ENCODE measurements at regions not wholly inside any gene's neighbourhood (a gene's known extent, or its start where the extent isn't known, plus 50 kb on each side); places are given as distances from the start of the nearest gene placed in this dataset.

DNA sequence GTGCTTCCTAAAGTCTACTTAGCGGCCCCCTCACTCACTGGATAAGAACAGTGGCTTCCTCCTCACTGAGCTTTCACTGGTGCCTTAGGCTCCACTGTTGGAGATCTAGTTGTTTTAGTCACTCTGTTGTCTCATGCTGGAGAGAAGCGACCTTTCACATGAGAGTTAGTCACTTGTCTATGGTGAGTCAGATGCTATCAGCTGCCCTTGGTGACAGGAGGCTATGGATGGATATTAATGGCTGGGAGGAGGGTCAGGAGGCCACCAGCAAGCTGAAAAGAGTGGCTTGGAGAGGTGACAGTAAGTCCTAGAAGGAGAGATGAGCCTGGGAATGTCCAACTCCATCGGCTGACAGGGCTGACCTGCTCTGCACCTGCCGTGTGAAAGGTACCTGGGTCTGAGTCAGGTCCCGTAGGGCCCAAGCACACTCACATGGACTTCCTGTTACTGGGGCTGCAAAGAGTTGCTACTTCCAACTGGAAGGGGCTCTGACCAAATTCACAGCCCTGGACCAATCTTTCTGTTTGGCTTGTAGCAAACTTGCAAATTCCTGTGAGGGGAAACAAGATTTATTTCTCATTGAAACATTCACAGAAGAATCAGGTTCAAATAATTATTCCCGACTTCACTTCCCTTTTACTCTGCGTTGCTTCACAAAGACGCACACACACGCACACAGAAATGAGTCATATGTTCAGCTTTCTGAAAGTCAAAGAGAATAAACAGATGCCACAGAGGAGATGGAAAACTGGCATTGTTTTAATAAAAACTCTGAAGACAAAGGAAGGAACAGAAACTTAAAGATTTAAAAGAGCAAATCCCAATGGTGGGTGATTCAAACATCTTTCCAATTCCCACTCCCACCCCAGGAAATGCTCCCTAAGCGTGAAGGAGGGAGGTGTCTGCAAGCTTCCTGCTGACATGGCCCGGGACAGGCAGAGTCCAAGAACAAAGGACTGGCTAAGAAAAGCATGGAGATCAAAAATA is 203.5 kb upstream of the TWIST2 start:
- no peaks in the 10 kb centered on the region for H3K36me3 Mint-ChIP-seq (ENCODE audit: low read depth)
- no peak for TF ChIP-seq CTCF (IDR thresholded peaks at IDR 0.05)
- DNase-seq (ENCODE audit: low spot score), result no peak
- peak overlapping the region; percentile 20 for H3K27ac Mint-ChIP-seq (ENCODE audit: unreplicated experiment)
- no peaks in the 10 kb centered on the region for H3K9me3 Mint-ChIP-seq (ENCODE audit: low read depth)
- peaks cover 10% of the 10 kb centered on the region for H3K4me1 Mint-ChIP-seq (ENCODE audit: low read depth)
- peaks cover 10% of the 10 kb centered on the region for H3K27me3 Mint-ChIP-seq (ENCODE audit: low read depth)
- H3K4me3 Mint-ChIP-seq (ENCODE audit: unreplicated experiment), result no peak overlapping the region

DNA sequence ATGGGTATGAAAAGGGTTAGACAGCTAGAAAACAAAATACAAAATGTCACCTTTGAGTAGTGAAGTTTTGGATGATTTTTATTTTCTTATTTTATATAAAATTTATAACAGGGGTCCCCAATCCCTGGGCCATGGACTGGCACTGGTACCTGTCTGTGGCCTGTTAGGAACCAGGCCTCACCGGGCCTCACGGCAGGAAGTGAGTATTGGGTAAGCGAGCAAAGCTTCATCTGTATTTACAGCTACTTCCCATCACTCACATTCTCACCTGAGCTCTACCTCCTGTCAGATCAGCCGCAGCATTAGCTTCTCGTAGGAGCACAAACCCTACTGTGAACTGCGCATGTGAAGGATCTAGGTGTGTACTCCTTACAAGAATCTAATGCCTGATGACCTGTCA is 202.8 kb upstream of the TWIST2 start:
- peaks cover 8% of the 10 kb centered on the region for H3K27me3 Mint-ChIP-seq (ENCODE audit: low read depth)
- no peak overlapping the region for H3K27ac Mint-ChIP-seq (ENCODE audit: unreplicated experiment)

GRCh38 chr2:238645716-238646115 is 202.2 kb upstream of the TWIST2 start:
- Mint-ChIP-seq H3K4me1 (ENCODE audit: low read depth) (peaks cover 10% of the 10 kb centered on the region), H3K27me3 (ENCODE audit: low read depth) (peaks cover 5% of the 10 kb centered on the region), H3K36me3 (ENCODE audit: low read depth) (no peaks in the 10 kb centered on the region), H3K9me3 (ENCODE audit: low read depth) (no peaks in the 10 kb centered on the region), H3K27ac (ENCODE audit: unreplicated experiment) (no peak overlapping the region), H3K4me3 (ENCODE audit: unreplicated experiment) (no peak overlapping the region)
- no peak for DNase-seq (ENCODE audit: low spot score)
- no peak for TF ChIP-seq CTCF (IDR thresholded peaks at IDR 0.05)

More for the DNA sequence above, 202.8 kb upstream of the TWIST2 start:
- Mint-ChIP-seq H3K4me3 (ENCODE audit: unreplicated experiment) (no peak overlapping the region), H3K4me1 (ENCODE audit: low read depth) (peaks cover 10% of the 10 kb centered on the region), H3K36me3 (ENCODE audit: low read depth) (no peaks in the 10 kb centered on the region), H3K9me3 (ENCODE audit: low read depth) (no peaks in the 10 kb centered on the region)
- TF ChIP-seq CTCF (IDR thresholded peaks at IDR 0.05), result no peak
- no peak for DNase-seq (ENCODE audit: low spot score)

DNA sequence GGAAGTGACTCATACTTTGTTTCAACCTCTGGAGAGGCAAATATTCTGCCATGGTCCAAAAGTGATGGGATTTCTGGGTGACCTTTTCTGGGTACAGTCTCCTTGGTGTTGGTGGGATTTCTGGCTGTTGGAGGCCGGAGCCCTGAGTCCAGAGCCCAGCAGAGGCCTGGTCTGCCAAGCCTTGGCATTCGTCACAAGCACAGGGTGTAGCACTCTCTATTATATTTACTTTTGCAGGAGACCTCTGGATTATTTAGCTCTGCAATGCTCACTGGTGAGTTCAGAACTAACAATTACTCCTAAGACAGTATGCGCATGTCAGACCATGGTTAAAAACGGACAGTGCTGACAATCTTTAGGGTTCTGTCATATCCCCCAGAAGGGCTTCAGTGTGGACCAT is 201.6 kb upstream of the TWIST2 start:
- peaks cover 10% of the 10 kb centered on the region for H3K4me1 Mint-ChIP-seq (ENCODE audit: low read depth)
- no peaks in the 10 kb centered on the region for H3K36me3 Mint-ChIP-seq (ENCODE audit: low read depth)
- peaks cover 2% of the 10 kb centered on the region for H3K27me3 Mint-ChIP-seq (ENCODE audit: low read depth)

GRCh38 chr2:238646803-238647202 is 201.1 kb upstream of the TWIST2 start:
- H3K4me3 Mint-ChIP-seq (ENCODE audit: unreplicated experiment), result no peak overlapping the region
- H3K27me3 Mint-ChIP-seq (ENCODE audit: low read depth), result peaks cover 2% of the 10 kb centered on the region
- no peaks in the 10 kb centered on the region for H3K9me3 Mint-ChIP-seq (ENCODE audit: low read depth)
- H3K36me3 Mint-ChIP-seq (ENCODE audit: low read depth), result no peaks in the 10 kb centered on the region
- TF ChIP-seq CTCF (IDR thresholded peaks at IDR 0.05), result no peak
- peaks cover 10% of the 10 kb centered on the region for H3K4me1 Mint-ChIP-seq (ENCODE audit: low read depth)
- no peak overlapping the region for H3K27ac Mint-ChIP-seq (ENCODE audit: unreplicated experiment)
- no peak for DNase-seq (ENCODE audit: low spot score)

More for the DNA sequence above, 201.6 kb upstream of the TWIST2 start:
- TF ChIP-seq CTCF (IDR thresholded peaks at IDR 0.05), result no peak
- Mint-ChIP-seq H3K4me3 (ENCODE audit: unreplicated experiment) (no peak overlapping the region), H3K27ac (ENCODE audit: unreplicated experiment) (no peak overlapping the region), H3K9me3 (ENCODE audit: low read depth) (no peaks in the 10 kb centered on the region)
- no peak for DNase-seq (ENCODE audit: low spot score)
